Ovary (tissue), 3 donors: ENCODE measurements at regions not wholly inside any gene's neighbourhood (a gene's known extent, or its start where the extent isn't known, plus 50 kb on each side); places are given as distances from the start of the nearest gene placed in this dataset.

ENCODE experiments used
- CTCF ChIP-seq, 3 donors: fragments of 450-650 bp in 2 of 3; fragments of 200-600 bp in 1 of 3; IDR thresholded peaks; one replicate each; pipeline versions ENCODE4 v1.5.1 to v1.8.0; 2016 to 2022; ENCODE audit warnings: antibody characterized with exemption in 3 of 3, mild to moderate bottlenecking in 1 of 3
- POLR2A ChIP-seq: fragments of 450-650 bp; IDR thresholded peaks from one replicate; pipeline ENCODE4 v1.6.1; 2017; ENCODE audit warnings: antibody characterized with exemption, mild to moderate bottlenecking, moderate library complexity
- donor health status: DM: no; HTN: no; CAD: no.

GRCh38 chr2:42853549-42854206 is 61.3 kb upstream of the HAAO start:
- TF ChIP-seq CTCF (IDR thresholded peaks at IDR 0.05) = no peak
- TF ChIP-seq POLR2A = no peak
